Omental fat pad (tissue), 3 donors: ENCODE measurements at regions not wholly inside any gene's neighbourhood (a gene's known extent, or its start where the extent isn't known, plus 50 kb on each side); places are given as distances from the start of the nearest gene placed in this dataset.
"Not testable (repeated sequence)": the region's sequence is repeated elsewhere in the genome, so short reads cannot be mapped to it uniquely, and the experiment has no call there.

Experiments
- ATAC-seq: fragments of 150-250 bp; one replicate; pipeline ENCODE4 v1.9.1; 2016; ENCODE audit warnings: mild to moderate bottlenecking, moderate library complexity; ENCODE audit not compliant: low FRiP score
- DNase-seq: peaks from one replicate; pipeline ENCODE4 v3.0.0-alpha.2; 2019; ENCODE audit warnings: low spot score
- TF ChIP-seq, protein P1 (sequence below), 3 donors: fragments of 450-650 bp; IDR thresholded peaks; one replicate each; pipeline ENCODE4 v1.5.1; 2016 to 2017; ENCODE audit warnings: antibody characterized with exemption in 3 of 3, mild to moderate bottlenecking in 3 of 3, moderate library complexity in 2 of 3

DNA sequence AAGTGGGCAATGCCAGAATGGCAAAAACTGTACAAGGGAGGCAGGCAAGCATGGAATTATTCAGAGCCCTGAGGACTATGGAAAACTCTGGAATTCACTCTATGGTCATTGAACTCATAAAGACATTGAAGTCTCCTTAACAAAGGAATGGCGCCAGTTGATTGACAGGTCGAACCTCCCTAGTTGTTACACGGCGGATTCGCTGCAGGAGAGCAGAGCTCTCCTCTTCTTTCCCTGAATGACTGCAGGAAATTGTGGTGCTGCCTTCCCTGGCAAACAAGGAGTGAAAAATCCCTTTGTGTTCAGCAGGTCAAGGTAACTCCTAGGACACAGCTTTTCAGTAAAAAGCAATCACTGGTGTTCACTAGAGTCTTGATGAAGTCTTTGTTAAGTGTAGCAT is 732.8 kb upstream of the FRG1 start:
- DNase-seq: no peak
- no peak for ATAC-seq
- TF ChIP-seq, protein P1, sequence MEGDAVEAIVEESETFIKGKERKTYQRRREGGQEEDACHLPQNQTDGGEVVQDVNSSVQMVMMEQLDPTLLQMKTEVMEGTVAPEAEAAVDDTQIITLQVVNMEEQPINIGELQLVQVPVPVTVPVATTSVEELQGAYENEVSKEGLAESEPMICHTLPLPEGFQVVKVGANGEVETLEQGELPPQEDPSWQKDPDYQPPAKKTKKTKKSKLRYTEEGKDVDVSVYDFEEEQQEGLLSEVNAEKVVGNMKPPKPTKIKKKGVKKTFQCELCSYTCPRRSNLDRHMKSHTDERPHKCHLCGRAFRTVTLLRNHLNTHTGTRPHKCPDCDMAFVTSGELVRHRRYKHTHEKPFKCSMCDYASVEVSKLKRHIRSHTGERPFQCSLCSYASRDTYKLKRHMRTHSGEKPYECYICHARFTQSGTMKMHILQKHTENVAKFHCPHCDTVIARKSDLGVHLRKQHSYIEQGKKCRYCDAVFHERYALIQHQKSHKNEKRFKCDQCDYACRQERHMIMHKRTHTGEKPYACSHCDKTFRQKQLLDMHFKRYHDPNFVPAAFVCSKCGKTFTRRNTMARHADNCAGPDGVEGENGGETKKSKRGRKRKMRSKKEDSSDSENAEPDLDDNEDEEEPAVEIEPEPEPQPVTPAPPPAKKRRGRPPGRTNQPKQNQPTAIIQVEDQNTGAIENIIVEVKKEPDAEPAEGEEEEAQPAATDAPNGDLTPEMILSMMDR (IDR thresholded peaks at IDR 0.05): no peak

DNA sequence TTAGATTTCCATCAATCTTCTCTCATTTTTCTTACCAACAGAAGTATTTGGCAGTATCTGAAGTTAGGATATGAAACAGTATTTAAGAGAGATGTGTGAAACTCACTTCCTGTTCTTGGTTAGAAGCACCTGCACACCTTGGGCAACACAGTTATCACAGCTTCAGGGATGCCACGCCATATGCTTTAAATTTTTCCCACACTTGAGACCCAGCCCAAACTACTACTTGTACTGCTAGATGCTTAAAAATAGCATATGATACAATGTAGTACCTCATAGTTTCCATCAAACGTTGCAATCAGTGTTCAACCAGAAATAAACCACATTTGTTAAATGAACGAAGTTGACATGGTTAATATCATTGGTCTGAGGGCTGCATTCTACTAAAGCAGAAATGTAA is 725.1 kb upstream of the FRG1 start:
- TF ChIP-seq, protein P1 (IDR thresholded peaks at IDR 0.05): no peak
- ATAC-seq (no peak), DNase-seq (no peak)

DNA sequence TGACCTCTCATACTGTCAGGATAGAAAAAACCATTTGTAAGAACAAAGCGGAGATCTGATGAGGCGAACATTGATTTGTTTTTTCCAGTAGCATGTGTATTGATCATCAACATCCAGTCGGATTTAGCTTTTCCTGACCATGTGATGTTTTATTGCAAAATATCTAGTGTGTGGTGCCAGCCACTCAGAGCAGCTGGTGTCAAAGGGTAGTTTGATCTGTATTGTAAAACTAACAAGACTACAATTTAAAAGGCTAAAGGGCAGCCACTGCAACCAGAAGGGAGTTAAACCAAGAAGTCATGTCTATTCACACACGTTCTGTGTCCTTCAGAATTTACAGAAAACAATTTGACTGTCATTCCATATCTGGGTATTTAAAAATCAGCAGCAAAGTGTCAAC is 719.0 kb upstream of the FRG1 start:
- TF ChIP-seq, protein P1 (IDR thresholded peaks at IDR 0.05): no peak
- no peak for ATAC-seq

DNA sequence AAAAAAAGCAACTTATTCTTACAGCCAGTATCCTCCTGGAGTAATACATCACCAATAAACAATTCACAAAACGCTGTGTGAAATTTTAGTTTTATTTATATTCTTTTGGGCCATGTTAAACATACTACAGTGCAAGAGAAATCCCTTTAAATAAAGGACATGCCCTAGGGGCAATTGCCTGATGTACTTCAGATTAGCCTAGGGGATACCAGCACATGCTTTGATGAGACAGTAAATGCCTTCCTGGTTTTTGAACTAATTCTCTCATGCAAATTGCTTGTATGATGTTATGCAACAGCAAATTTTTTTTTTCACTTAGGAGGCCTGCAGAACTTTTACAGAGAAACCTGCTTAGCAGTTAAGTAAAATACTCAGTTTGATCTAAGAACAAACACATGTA is 711.9 kb upstream of the FRG1 start:
- TF ChIP-seq, protein P1 (IDR thresholded peaks at IDR 0.05): no peak
- ATAC-seq (no peak), DNase-seq (no peak)

More for the DNA sequence above, 719.0 kb upstream of the FRG1 start:
- DNase-seq: no peak

DNA sequence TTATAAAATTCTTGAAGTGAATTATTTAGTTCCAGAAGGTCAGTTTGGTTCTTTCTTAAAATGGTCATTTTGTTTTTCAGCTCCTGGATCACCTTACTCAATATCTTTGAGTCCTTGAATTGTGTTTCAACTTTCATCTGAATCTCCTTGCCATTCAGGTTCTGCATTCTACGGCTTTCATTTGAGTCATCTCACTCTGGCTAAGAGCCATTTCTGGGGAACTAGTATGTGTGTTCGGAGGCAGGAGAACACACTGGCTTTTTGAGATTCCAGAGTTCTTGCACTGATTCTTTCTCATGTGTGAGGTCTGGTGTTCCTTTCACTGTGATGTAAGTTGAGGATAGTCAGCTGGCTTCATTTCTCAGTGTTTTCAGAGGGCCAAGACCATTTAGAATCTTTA is 708.4 kb upstream of the FRG1 start:
- DNase-seq: no peak
- TF ChIP-seq, protein P1 (IDR thresholded peaks at IDR 0.05): no peak
- no peak for ATAC-seq

DNA sequence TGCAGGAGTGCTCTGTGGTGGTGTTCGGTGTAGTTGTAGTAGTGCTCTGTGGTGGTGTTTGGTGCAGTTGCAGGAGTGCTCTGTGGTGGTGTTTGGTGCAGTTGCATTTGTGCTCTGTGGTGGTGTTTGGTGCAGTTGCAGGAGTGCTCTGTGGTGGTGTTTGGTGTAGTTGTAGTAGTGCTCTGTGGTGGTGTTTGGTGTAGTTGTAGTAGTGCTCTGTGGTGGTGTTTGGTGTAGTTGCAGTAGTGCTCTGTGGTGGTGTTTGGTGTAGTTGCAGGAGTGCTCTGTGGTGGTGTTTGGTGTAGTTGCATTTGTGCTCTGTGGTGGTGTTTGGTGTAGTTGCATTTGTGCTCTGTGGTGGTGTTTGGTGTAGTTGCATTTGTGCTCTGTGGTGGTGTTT is 706.9 kb upstream of the FRG1 start:
- ATAC-seq, DNase-seq: not testable (repeated sequence)

DNA sequence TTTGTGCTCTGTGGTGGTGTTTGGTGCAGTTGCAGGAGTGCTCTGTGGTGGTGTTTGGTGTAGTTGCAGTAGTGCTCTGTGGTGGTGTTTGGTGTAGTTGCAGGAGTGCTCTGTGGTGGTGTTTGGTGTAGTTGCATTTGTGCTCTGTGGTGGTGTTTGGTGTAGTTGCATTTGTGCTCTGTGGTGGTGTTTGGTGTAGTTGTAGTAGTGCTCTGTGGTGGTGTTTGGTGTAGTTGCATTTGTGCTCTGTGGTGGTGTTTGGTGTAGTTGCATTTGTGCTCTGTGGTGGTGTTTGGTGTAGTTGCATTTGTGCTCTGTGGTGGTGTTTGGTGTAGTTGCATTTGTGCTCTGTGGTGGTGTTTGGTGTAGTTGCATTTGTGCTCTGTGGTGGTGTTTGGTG is 705.7 kb upstream of the FRG1 start:
- not testable (repeated sequence) for ATAC-seq, DNase-seq

DNA sequence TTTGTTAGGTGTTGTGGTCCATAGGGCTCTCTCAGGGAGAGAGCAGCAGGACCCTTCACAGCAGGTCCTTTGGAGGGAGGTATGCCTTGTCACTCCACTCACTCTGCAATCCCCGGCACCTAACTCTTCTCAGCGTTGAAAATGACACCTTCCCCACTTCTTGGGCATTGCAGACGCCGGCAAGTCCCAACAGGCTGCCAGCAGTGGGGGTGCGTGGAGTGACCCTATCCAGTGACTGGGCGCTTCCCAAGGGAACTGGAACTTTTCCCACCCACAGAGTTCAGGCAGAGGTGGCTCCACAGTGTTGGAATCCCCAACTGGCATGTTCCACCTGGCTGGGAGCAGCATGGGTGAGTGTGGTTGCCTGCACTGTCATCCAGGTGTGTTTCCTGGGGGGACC is 705.1 kb upstream of the FRG1 start:
- ATAC-seq (no peak), DNase-seq (no peak)
- TF ChIP-seq, protein P1 (IDR thresholded peaks at IDR 0.05): no peak

DNA sequence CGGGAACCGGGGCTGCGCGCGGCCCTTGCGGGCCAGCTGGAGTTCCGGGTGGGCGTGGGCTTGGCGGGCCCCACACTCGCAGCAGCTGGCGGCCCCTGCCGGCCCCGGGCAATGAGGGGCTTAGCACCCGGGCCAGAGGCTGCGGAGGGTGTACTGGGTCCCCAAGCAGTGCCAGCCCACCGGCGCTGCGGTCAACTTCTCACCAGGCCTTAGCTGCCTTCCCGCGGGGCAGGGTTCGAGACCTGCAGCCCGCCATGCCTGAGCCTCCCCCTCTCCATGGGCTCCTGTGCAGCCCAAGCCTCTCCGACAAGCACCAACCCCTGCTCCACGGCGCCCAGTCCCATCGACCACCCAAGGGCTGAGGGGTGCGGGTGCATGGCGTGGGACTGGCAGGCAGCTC is 704.4 kb upstream of the FRG1 start:
- not testable (repeated sequence) for ATAC-seq, DNase-seq
